ENCODE measurements at regions not wholly inside any gene's neighbourhood (a gene's known extent, or its start where the extent isn't known, plus 50 kb on each side); places are given as distances from the start of the nearest gene placed in this dataset.
A peak's percentile ranks its signal among the peaks of the same experiment; 100 is the strongest.

DNA sequence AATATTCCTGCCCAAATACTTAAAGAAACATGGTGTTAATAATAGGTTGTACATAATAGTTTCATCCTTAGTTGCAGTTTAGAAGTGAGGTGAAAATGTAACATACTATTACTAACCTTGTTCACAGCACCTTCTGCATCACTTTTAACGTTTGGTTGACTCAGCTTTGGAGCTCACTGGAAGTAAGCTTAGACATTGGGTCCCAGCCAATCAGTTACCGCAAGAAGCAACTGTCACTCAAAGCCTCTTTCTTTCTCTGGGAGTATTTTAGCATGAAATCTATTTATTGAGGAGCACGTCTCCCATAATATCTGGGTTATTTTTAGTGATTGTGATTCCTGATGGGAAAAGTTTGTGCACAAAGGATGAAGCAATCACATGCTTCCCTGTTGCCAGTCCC is 472.6 kb downstream of the SNAPC1 start:
- no peak for DNase-seq
- H3K27me3 Mint-ChIP-seq, result no peaks in the 10 kb centered on the region
- H3K36me3 Mint-ChIP-seq (ENCODE audit: low read depth), result no peaks in the 10 kb centered on the region
- no peaks in the 10 kb centered on the region for H3K4me1 Mint-ChIP-seq
- H3K9me3 Mint-ChIP-seq, result no peaks in the 10 kb centered on the region
- H3K4me3 Mint-ChIP-seq, result no peak overlapping the region
- intact Hi-C loops (cut with micrococcal nuclease), result no loop called here
- no peak overlapping the region for H3K27ac Mint-ChIP-seq

DNA sequence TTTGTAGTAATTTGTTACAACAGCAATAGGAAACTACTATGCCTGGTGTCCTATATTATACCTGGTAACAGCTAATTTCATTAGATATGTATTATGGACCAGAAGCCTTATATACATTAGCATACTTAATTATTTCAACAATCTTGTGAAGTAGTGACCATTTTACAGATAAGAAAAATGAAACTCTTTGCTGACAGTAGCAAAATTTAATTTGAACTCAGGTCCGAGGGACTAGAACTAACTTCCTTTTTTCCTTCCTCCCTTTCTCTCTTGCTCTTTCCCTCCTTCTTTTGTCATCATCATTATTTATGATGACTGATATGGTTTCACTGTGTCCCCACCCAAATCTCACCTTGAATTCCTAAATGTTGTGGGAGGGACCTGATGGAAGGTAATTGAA is 482.0 kb downstream of the SNAPC1 start:
- H3K27ac Mint-ChIP-seq, result no peak overlapping the region
- DNase-seq, result no peak
- peaks cover 3% of the 10 kb centered on the region for H3K27me3 Mint-ChIP-seq
- H3K9me3 Mint-ChIP-seq, result no peaks in the 10 kb centered on the region
- H3K4me3 Mint-ChIP-seq, result no peak overlapping the region
- no peaks in the 10 kb centered on the region for H3K36me3 Mint-ChIP-seq (ENCODE audit: low read depth)
- no peaks in the 10 kb centered on the region for H3K4me1 Mint-ChIP-seq
- intact Hi-C loops (cut with micrococcal nuclease), result no loop called here

DNA sequence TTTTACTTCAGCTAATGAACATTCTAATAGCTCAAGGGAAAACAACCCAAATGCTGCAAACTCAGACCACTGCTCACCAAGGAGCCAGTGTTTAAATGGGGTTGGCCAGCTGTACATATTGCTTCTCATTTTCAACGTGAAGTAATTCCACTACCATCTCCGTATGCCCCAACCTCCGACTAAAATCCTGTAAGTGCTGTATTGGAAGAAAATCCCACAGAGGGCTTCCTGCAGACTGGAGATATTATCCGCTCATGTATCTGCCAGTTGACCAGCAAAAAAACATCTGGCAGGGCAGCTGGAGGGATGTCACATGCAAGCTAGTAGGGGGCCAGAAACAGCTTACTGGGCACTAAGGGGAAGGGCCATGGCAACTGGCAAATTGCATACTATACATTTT is 485.0 kb downstream of the SNAPC1 start:
- no peaks in the 10 kb centered on the region for H3K4me1 Mint-ChIP-seq
- H3K36me3 Mint-ChIP-seq (ENCODE audit: low read depth), result no peaks in the 10 kb centered on the region
- H3K27ac Mint-ChIP-seq, result no peak overlapping the region
- no peaks in the 10 kb centered on the region for H3K9me3 Mint-ChIP-seq
- peak; percentile 23 for DNase-seq
- no peak overlapping the region for H3K4me3 Mint-ChIP-seq
- intact Hi-C loops (cut with micrococcal nuclease), result no loop called here
- H3K27me3 Mint-ChIP-seq, result no peaks in the 10 kb centered on the region

DNA sequence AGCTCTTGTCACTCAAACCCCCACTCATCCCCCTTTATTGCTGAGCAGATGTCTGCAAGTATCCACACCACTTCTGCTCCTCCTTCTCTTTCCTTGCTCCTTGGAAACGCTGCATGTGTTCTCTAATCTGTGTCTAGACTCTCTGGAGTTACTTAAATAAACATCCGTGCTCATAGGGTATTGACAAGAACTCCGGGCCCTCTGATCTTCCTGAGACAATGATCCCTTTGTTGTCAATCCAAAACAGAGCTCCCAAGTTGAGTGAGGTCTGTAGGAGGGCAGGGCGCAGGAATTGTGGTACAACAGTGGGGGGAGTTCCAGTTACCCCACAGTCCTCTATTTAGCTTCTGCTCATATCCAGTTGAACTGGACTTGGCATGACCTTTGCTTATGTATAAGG is 489.0 kb downstream of the SNAPC1 start:
- H3K9me3 Mint-ChIP-seq, result no peaks in the 10 kb centered on the region
- intact Hi-C loops (cut with micrococcal nuclease), result no loop called here
- H3K4me3 Mint-ChIP-seq, result no peak overlapping the region
- no peaks in the 10 kb centered on the region for H3K4me1 Mint-ChIP-seq
- H3K36me3 Mint-ChIP-seq (ENCODE audit: low read depth), result no peaks in the 10 kb centered on the region
- no peak overlapping the region for H3K27ac Mint-ChIP-seq
- DNase-seq, result peak; percentile 34
- no peaks in the 10 kb centered on the region for H3K27me3 Mint-ChIP-seq

DNA sequence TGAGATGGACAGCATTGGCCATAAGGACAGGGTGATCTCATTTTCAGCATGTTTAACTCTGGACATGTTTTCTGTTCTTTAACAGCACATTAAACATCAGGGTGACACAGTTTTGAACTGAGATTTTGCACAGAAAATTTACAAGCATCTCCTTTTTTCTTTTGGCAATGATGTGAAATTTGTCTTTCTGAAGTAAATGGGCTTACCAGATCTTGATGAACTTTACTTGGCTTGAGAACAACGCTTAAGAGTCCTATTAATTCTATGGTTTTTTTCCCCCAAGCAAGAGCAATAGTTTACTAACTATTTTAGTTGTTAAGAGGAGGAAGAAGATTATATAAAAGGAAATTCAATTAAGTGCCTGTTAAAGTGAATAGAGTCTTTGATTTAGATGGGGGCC is 491.0 kb downstream of the SNAPC1 start:
- no peaks in the 10 kb centered on the region for H3K4me1 Mint-ChIP-seq
- intact Hi-C loops (cut with micrococcal nuclease), result no loop called here
- H3K4me3 Mint-ChIP-seq, result no peak overlapping the region
- no peaks in the 10 kb centered on the region for H3K36me3 Mint-ChIP-seq (ENCODE audit: low read depth)
- no peak overlapping the region for H3K27ac Mint-ChIP-seq
- H3K9me3 Mint-ChIP-seq, result no peaks in the 10 kb centered on the region
- DNase-seq, result no peak
- H3K27me3 Mint-ChIP-seq, result no peaks in the 10 kb centered on the region

- Mint-ChIP-seq H3K4me3 (no peak overlapping the region), H3K4me1 (no peaks in the 10 kb centered on the region), H3K36me3 (ENCODE audit: low read depth) (no peaks in the 10 kb centered on the region), H3K9me3 (no peaks in the 10 kb centered on the region), H3K27me3 (no peaks in the 10 kb centered on the region), H3K27ac (no peak overlapping the region)
- peak; percentile 16 for DNase-seq
- intact Hi-C loops (cut with micrococcal nuclease), result no loop called here
Measured at GRCh38 chr14:62253911-62254310, 491.7 kb downstream of the SNAPC1 start.

- Mint-ChIP-seq H3K36me3 (ENCODE audit: low read depth) (no peaks in the 10 kb centered on the region), H3K4me1 (no peaks in the 10 kb centered on the region), H3K4me3 (no peak overlapping the region), H3K9me3 (no peaks in the 10 kb centered on the region), H3K27me3 (no peaks in the 10 kb centered on the region), H3K27ac (no peak overlapping the region)
- DNase-seq, result peak; percentile 33
- intact Hi-C loops (cut with micrococcal nuclease), result no loop called here
Measured at GRCh38 chr14:62269204-62269603, 507.0 kb downstream of the SNAPC1 start.

- intact Hi-C loops (cut with micrococcal nuclease), result no loop called here
- no peaks in the 10 kb centered on the region for H3K27me3 Mint-ChIP-seq
- DNase-seq, result no peak
- H3K27ac Mint-ChIP-seq, result no peak overlapping the region
- H3K4me1 Mint-ChIP-seq, result no peaks in the 10 kb centered on the region
- H3K9me3 Mint-ChIP-seq, result no peaks in the 10 kb centered on the region
- H3K36me3 Mint-ChIP-seq (ENCODE audit: low read depth), result no peaks in the 10 kb centered on the region
- no peak overlapping the region for H3K4me3 Mint-ChIP-seq
Measured at GRCh38 chr14:62270236-62270635, 508.0 kb downstream of the SNAPC1 start.

- no peak overlapping the region for H3K27ac Mint-ChIP-seq
- DNase-seq, result no peak
- H3K4me3 Mint-ChIP-seq, result no peak overlapping the region
- H3K9me3 Mint-ChIP-seq, result no peaks in the 10 kb centered on the region
- intact Hi-C loops (cut with micrococcal nuclease), result no loop called here
- no peaks in the 10 kb centered on the region for H3K27me3 Mint-ChIP-seq
- no peaks in the 10 kb centered on the region for H3K36me3 Mint-ChIP-seq (ENCODE audit: low read depth)
- H3K4me1 Mint-ChIP-seq, result no peaks in the 10 kb centered on the region
Measured at GRCh38 chr14:62280366-62280765, 518.1 kb downstream of the SNAPC1 start.

- H3K4me1 Mint-ChIP-seq, result no peaks in the 10 kb centered on the region
- H3K36me3 Mint-ChIP-seq (ENCODE audit: low read depth), result no peaks in the 10 kb centered on the region
- no peak overlapping the region for H3K27ac Mint-ChIP-seq
- no peak for DNase-seq
- intact Hi-C loops (cut with micrococcal nuclease), result no loop called here
- H3K9me3 Mint-ChIP-seq, result no peaks in the 10 kb centered on the region
- no peaks in the 10 kb centered on the region for H3K27me3 Mint-ChIP-seq
- no peak overlapping the region for H3K4me3 Mint-ChIP-seq
Measured at GRCh38 chr14:62283837-62284236, 521.6 kb downstream of the SNAPC1 start.

DNA sequence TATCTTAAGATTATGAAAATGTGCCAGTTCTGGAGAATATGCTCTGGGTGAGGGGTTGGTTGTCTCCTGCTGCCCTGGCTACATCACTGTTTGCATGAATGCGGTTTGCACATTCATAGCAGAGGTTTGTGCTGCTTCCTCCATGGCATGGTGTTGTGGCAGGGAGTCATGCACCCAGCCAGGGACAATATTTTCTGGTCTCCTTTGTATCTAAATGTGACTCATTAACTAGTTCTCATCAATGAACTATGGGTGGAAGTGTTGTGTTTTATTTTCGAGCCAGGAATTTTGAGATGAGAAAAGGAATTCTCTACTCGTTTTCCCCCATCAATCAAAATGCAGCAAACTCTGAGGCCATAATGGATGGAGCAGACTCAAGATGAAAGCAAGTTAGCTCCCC is 527.3 kb downstream of the SNAPC1 start:
- no peaks in the 10 kb centered on the region for H3K9me3 Mint-ChIP-seq
- H3K4me3 Mint-ChIP-seq, result no peak overlapping the region
- H3K4me1 Mint-ChIP-seq, result no peaks in the 10 kb centered on the region
- H3K27ac Mint-ChIP-seq, result no peak overlapping the region
- DNase-seq, result no peak
- intact Hi-C loops (cut with micrococcal nuclease), result no loop called here
- H3K27me3 Mint-ChIP-seq, result no peaks in the 10 kb centered on the region
- no peaks in the 10 kb centered on the region for H3K36me3 Mint-ChIP-seq (ENCODE audit: low read depth)

DNA sequence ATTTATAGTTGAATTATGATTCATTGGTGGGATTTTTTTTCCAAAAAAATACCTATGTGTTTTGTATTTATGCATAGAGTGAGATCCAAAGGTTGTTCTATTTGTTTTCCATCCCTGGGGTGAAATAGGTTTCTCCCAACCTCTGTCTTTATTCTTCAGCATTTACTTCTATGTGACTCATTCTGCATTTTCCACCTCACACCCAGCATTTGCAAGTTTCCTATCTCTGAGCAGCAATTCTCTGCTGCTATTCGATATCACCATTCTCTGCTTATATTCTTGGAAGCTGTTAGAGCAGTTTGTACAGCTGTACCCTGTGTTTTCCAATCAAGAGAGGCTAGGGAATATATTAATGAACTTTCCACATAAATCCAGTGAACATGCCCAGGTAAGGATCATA is 538.9 kb downstream of the SNAPC1 start:
- H3K4me3 Mint-ChIP-seq, result no peak overlapping the region
- H3K36me3 Mint-ChIP-seq (ENCODE audit: low read depth), result no peaks in the 10 kb centered on the region
- peaks cover 8% of the 10 kb centered on the region for H3K9me3 Mint-ChIP-seq
- DNase-seq, result no peak
- H3K27ac Mint-ChIP-seq, result no peak overlapping the region
- intact Hi-C loops (cut with micrococcal nuclease), result no loop called here
- H3K27me3 Mint-ChIP-seq, result no peaks in the 10 kb centered on the region
- H3K4me1 Mint-ChIP-seq, result no peaks in the 10 kb centered on the region

DNA sequence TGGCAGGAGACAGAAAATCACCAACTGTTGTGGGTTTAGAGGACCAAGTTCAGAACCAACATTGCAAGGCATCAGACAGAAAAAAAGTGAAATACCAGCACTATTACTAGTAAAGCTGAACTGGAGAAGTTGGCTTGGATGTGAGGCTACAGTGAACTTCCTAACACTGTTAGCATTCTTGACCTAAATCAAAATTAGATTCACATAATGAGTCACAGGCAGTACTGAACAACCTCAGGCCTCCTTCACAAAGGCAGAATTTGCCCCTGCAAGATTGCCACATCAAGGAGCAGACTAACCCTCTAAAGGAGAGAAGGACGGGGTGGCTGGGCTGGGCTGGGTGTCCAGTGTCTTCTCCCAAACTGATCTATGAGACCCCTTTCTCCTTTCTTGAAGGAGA is 539.7 kb downstream of the SNAPC1 start:
- no peak overlapping the region for H3K4me3 Mint-ChIP-seq
- DNase-seq, result no peak
- peaks cover 8% of the 10 kb centered on the region for H3K9me3 Mint-ChIP-seq
- H3K27me3 Mint-ChIP-seq, result no peaks in the 10 kb centered on the region
- no peaks in the 10 kb centered on the region for H3K4me1 Mint-ChIP-seq
- intact Hi-C loops (cut with micrococcal nuclease), result no loop called here
- no peak overlapping the region for H3K27ac Mint-ChIP-seq
- no peaks in the 10 kb centered on the region for H3K36me3 Mint-ChIP-seq (ENCODE audit: low read depth)

- no peak overlapping the region for H3K4me3 Mint-ChIP-seq
- H3K4me1 Mint-ChIP-seq, result no peaks in the 10 kb centered on the region
- peaks cover 8% of the 10 kb centered on the region for H3K9me3 Mint-ChIP-seq
- no peak overlapping the region for H3K27ac Mint-ChIP-seq
- intact Hi-C loops (cut with micrococcal nuclease), result no loop called here
- no peaks in the 10 kb centered on the region for H3K27me3 Mint-ChIP-seq
- H3K36me3 Mint-ChIP-seq (ENCODE audit: low read depth), result no peaks in the 10 kb centered on the region
- DNase-seq, result no peak
Measured at GRCh38 chr14:62303437-62303836, 541.2 kb downstream of the SNAPC1 start.

DNA sequence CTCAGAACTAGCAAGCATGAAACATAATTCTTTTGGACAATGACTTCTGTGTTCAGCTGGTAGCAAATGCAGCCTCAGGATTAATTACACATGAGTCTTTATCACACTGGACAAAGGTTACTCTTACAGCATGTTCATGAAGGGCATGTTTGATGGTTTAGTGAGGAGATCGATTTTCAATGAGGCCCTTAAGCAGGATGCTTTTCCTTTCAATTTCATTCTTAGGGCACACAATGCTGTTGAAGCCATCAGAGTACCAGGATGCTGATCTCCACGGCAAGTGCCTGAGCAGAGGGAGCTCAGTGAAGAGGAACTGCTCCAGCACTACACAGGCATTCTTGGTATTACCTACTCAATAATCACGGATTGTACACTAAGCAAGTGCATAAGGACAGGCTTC is 542.0 kb downstream of the SNAPC1 start:
- Mint-ChIP-seq H3K9me3 (peaks cover 4% of the 10 kb centered on the region), H3K27ac (no peak overlapping the region), H3K27me3 (no peaks in the 10 kb centered on the region), H3K4me3 (no peak overlapping the region), H3K4me1 (no peaks in the 10 kb centered on the region), H3K36me3 (ENCODE audit: low read depth) (no peaks in the 10 kb centered on the region)
- intact Hi-C loops (cut with micrococcal nuclease), result no loop called here
- DNase-seq, result no peak

- H3K4me1 Mint-ChIP-seq, result no peaks in the 10 kb centered on the region
- no peaks in the 10 kb centered on the region for H3K27me3 Mint-ChIP-seq
- no peak for DNase-seq
- H3K36me3 Mint-ChIP-seq (ENCODE audit: low read depth), result no peaks in the 10 kb centered on the region
- no peak overlapping the region for H3K4me3 Mint-ChIP-seq
- H3K9me3 Mint-ChIP-seq, result no peaks in the 10 kb centered on the region
- no peak overlapping the region for H3K27ac Mint-ChIP-seq
- intact Hi-C loops (cut with micrococcal nuclease), result no loop called here
Measured at GRCh38 chr14:62307844-62308243, 545.6 kb downstream of the SNAPC1 start.
